ENCODE measurements at regions not wholly inside any gene's neighbourhood (a gene's known extent, or its start where the extent isn't known, plus 50 kb on each side); places are given as distances from the start of the nearest gene placed in this dataset.
"Not testable (repeated sequence)": the region's sequence is repeated elsewhere in the genome, so short reads cannot be mapped to it uniquely, and the experiment has no call there.

DNA sequence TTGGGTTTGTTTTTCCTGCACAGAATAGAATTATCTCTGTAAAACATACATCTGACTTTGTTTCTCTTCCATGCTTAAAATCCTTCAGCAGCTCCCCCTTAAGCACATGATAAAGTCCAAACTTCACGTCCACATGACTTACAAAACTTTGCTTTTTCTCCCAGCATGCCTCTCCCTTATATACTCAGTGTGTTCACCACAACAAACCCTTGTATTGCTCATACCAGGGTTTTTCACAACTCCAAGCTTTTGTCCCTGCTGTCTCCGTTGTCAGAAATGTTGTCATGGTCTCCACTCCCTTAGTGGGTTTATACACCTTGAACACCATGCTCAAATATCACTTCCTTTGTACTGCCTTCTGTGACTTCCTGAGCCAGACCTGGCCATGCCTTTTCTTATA lies 91.1 kb upstream of the MITF start:
- DNase-seq (ENCODE audit: low spot score): no peak
- no peak for FAIRE-seq

DNA sequence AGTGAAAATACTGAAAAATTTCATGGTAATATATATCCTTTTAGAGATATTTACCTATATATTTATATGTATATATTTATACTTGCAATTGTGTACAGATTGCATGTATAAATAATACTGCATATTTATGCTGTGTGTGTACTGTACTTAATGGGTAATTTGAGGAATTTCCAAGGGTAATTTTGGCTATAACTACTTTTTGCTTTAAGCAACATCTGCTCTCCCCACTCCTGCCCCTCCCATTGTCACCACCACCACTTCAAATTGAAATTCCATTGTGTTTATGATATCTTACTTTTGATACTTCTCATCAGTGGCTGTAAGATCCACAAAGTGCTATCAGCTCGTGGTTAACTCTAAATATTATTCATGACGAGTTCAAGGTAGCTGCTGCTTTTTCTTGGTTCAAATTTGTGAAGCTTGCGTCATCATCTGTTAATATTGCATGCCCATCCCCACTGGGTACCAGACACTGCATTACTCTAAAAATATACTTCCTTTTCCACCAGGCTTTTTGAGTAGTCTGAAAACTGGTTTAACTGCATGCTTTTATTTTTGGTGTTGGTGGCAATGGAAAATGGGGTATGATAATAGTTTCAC lies 91.7 kb upstream of the MITF start:
- DNase-seq (ENCODE audit: low spot score): no peak

DNA sequence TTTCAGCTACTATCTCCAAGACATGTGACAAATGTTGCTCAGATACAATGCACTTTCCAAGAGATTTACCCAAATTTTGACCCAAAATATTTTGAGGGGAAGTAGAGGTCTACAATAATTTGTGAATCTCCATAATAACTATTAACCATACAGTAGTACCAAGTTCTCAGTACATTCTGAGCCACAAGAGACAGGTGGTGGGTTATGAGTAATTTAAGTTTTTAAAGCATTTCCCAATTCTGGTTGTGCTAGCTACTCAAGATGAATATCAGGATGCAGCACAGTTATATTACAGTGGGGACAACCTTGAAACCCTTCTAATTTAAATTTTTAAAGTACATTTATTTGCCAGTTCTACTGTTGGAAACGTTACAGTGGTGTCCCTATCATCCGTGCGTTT lies 92.2 kb upstream of the MITF start:
- DNase-seq (ENCODE audit: low spot score): no peak
- FAIRE-seq: no peak

More for the DNA sequence above, 91.7 kb upstream of the MITF start:
- FAIRE-seq: no peak

DNA sequence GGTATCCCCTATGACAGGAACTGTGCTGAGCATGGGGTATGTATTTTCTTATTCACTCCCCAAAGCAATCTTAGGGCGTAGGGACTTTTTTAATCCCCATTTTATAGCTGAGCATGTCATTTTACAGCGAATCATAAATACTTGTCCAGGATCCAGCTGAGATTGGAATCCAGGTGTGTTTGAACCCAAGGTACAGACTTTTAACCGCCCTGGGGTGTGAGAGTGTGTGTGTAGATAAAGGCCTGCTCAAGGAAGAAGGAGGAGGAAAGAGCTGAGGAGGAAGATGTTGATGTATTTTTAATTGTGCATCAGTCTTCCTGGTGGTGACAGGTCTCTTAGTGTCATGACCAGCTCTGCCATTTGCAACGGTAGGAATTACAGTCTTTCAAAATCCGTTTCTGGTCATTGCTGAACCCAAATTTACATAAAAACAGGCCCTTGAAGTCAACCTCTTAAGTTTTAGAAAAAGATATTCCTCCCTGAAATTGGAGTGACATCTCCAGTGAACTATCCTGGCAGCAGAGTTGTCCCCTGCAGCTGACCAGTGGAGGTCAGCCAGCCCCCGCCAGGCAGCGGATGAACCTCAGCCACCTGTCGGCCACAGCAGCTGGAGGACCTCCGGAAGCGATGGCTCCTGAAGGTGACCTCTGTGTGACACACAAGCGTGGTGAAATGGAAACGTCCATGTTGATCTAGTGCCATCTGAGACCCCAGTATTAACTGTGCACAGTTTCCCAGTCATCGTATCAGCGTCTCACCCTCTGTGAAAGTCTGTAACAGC lies 92.8 kb upstream of the MITF start:
- DNase-seq (ENCODE audit: low spot score): no peak
- FAIRE-seq: no peak

DNA sequence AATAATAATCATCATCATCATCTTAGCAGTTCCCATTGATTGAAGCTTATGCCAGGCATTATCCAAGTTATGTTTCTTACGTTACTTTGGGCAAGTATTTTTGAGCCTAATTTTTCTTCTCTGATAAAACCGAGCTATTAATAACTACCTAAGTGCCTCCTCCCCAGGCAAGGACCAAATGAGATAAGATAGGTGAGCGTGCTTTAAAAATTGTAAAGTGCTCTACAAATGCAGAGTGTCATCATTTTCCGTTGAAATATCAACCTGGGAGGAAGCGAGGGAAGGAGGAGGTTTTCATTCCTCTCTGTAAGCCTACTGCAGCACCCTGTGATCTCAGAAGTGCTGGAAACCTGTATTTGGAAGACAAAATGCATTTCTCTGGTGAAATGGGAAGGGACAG lies 96.7 kb upstream of the MITF start:
- FAIRE-seq: no peak
- DNase-seq (ENCODE audit: low spot score): no peak

DNA sequence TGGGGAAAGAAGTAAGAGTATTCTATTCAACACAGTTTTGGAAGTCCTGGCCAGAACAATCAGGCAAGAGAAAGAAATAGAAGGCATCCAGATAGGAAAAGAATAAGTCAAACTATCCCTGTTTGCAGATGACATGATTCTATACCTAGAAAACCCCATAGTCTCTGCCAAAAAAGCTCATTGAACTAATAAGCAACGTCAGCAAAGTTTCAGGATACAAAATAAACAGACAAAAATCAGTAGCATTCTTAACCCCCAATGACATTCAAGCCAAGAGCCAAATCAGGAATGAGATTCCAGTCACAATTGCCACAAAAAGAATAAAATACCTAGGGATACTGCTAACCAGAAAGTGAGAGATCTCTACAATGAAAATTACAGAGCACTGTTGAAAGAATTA lies 99.4 kb upstream of the MITF start:
- DNase-seq (ENCODE audit: low spot score) (no peak), FAIRE-seq (no peak)

DNA sequence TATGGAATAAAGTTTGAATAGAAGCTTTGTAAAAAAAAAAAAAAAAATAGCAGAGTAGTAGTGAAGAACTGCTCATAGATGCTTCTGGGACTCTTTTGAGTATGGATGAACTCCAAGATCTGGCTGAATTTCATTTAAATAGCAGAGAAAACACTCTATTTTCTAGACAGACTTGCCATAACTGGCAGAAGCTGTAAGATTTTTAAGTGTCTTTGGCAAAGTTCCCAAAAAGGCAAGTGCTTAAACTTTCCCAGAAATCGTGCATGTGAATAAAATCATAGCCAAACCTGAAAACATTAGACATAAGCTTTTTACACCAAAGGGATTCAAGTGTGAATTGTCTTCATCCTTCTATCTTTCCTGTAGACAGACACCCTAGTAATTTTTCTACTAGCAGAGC lies 110.3 kb upstream of the MITF start:
- DNase-seq (ENCODE audit: low spot score) (no peak), FAIRE-seq (no peak)

DNA sequence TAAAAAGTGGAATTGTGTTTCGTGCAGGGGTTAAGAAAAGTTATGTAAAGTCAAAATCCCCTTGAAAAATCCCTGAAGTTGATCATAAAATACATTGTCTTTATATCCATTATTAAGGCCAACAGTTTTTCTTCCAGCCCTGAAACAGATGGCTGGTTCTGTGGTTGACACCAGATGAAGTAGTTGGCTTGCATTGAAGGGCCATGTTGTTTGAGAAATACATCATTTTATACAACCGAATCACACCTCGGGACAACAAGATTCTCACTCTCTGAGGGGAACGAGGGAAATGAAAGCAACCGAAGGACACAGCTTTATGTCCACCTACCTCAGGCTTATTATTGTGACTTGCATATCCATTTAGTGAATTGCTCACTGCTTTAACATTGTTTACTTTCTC lies 126.0 kb upstream of the MITF start:
- DNase-seq (ENCODE audit: low spot score) (no peak), FAIRE-seq (no peak)

DNA sequence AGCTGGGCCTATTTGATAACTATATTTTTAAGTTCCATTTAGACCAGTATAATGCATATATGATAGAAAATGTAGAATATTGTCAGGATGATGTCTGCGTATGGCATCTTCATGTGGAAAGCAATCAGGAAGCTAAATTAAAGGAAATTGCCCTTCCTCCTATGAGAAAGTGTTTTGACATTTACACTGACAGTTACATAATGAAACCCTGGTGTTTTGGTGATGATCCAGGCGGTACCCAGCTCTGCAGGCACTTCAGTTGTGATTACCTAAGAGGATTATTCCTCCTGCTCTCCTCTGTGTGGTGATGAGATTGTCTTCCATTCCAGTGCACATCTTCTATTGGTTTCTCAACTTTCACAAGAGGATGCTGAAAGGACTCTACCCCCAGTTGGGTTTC lies 126.5 kb upstream of the MITF start:
- FAIRE-seq: no peak
- DNase-seq (ENCODE audit: low spot score): no peak

DNA sequence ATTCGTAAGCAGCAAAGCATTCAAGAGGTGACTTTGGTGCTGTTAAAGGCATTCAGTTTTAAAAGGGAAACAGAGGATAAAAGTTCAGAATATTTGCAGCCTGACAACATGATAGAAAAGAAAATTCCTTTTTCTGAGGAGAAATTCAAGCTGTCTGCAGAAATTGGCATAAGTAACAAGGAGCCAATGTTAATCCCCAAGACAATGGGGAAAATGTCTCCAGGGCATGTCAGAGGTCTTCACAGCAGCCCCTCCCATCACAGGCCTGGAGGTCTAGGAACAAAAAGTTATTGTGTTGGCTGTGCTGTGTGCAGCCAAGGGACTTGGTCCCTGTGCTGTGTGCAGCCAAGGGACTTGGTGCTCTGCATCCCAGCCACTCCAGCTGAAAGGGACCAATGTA lies 129.7 kb upstream of the MITF start:
- DNase-seq (ENCODE audit: low spot score); FAIRE-seq: not testable (repeated sequence)

DNA sequence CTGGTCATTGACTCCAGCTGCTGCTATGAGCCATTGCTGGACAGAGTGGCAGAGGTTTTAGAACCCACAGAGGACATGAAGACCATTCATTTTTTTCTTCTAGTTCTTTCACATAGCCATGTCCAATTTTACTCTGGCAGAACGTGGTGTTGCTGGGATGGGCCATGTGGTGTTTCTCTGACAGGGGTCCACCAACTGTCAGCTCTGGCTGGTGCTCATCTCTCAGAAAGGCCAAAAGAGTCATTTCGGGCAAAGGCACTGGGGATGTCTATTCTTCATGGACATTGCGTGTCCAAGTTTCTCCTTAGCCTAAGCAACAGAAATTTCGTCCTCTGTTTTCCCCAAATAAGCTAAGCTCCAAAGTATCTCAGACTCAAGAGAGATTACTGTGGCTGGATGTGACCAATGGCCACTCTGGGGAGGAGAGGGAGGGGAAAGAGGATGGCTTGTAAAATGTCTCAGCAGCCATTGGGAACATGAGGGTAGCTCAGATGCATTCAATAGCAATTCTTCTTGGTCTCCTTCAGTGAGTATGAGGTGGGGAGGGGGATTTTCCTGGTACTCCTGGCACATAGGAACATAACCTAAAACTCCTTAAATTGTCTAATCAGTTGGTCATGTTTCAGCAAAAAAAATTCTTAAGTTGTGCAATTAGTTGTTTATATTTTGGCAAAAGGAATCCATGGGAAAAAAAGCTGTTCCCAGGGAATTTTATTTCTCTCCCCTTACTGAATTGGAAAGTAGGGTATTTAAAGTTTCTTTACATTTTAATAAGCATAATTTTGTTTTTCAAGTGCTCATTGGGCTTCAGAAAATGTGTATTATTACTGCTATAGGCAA lies 131.6 kb upstream of the MITF start:
- no peak for FAIRE-seq
- DNase-seq (ENCODE audit: low spot score): no peak

DNA sequence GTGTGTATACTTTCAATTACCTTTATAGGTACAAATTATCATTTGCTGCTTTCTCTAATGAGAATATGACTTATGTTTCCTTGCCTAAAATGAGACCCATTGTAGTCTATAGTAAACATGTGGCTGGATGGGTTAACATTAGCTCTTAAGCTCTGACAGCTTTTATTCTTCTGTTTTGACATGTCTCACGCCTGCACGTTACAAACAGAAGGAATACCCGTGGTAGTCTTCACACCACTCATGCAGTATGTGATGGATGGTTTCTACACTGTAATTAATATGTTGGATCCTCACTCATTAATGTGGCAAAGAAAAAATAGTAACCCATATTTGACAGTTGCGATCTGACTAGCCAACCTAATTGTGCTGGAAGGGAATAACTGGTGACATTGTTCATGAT lies 133.4 kb upstream of the MITF start:
- FAIRE-seq: no peak

DNA sequence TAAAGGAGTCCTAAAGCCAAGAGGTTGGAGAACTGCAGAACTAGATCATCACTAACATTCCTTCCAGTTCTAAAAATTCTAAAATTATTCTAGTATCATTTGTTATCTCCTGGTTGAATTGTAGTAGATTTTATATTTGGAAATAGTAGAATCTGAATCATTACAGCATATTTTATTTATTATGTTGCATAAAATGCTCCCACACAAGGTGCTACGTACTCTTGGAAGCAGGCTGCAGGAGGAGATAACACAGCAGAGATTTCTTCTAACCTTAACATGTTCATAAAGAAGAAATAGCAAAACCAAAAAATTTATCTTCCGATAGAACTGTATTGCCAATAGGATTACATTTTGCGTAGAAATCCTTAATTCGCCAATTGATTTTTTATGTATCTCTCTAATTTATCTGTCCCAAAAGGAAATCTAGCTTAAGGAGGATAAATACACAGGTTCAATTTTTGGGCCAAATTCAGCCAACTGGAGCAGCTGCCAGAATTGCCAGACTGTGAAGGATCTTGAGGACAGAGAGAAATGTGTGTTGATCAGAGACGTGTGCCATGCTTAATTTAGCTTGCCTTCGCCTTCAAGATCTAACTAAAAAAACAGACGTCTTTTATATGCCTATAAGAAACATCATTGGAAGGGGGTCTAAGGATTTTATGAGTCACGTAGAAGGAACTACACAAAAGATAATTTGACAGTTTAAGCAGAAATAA lies 134.4 kb upstream of the MITF start:
- DNase-seq (ENCODE audit: low spot score) (no peak), FAIRE-seq (no peak)

More for the DNA sequence above, 133.4 kb upstream of the MITF start:
- DNase-seq (ENCODE audit: low spot score): no peak

DNA sequence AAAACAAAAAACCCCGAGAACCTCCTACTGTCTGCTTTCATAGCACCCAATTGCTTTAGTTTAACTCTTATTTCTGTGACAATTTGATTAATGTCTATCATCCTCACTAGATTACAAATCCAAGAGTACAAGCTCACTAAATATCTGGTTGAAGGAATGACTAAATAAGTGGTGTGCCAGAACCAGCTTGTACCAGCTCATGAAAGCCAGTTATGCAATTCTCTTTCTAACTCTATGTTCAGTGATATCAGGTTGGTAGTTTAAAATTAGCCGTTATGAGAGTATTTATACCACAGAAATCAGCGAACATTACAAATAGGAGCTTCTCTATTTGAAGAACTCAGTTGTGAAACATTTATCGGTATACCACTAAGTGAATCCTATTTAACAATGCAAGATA lies 137.2 kb upstream of the MITF start:
- no peak for FAIRE-seq
- DNase-seq (ENCODE audit: low spot score): no peak

DNA sequence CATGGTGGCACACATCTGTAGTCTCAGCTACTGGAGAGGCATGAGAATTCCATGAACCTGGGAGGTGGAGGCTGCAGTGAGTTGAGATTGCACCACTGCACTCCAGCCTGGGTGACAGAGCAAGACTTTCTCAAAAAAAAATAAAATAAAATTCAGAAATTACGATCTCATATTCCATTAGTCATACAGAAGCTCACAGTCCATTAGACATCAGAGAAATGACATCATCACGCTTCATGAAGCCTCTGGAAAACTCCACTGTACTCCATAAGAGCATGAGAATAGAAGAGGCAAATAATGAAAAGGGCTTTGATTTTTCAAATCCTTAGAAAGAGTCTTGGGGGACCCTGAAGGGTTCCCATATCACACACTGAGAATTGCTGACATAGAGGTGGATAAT lies 145.0 kb upstream of the MITF start:
- DNase-seq (ENCODE audit: low spot score) (no peak), FAIRE-seq (no peak)

DNA sequence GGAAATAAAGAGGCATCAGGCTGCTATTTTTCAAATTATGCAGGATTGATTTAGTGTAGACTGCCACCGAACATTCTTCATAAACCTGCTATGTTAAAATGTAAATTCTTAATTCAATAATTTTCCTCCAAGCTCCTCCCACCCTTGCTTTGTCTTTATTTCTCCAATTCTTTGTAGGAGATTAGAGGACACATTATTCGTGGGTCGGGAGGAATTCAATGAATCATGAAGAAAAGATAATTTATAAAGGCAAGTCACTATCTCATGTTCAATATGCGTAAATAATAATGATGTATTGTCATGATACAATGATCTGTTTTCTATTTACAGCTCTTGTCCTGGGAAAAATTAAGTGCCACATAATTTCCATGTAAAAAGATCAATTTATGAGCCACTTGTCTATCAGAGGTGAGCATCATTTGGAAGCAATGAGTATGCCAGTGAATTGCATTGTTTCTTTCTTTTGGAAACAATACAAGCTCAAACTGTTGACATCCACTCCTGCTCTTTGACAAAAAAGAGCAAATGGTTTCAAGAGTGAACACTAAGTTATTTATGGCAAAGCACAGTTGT lies 148.0 kb upstream of the MITF start:
- FAIRE-seq (no peak), DNase-seq (ENCODE audit: low spot score) (no peak)

DNA sequence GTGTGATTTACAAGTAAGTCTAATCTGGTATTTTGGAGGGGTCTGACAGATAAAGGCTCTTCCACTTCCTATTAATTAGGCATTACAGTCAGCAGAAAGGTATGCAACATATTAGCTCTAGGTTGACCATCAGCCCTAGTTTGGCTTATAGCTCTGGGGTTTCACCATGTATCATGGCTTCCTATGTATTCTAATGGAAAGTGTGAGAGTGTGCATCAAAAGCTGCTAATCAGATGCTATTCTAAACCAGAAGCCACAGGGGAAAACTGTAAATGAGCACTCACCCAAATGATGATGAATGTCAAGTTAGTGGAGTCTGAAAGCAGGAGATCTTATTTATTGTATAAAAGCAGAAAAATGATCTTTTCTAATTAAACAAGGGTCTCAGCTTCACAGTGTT lies 149.2 kb upstream of the MITF start:
- DNase-seq (ENCODE audit: low spot score) (no peak), FAIRE-seq (no peak)

DNA sequence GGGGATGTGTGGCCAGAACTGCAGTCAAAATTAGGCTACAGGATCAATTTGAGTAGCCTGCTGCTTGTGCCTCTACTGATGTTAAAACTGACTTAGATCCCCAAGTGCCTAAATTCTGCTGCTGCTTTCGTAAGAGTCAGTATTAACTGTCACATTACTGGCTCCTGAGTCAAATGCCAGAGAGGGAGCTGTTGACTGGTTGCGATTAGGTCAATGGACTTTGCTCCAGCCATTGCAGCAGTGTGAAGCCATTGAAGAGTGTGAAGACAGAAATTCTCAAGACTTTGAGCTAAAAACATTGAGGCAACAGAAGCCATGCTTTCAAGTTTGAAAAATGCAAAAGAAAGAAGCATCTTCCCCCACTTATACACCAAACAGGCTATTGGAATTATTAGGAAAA lies 151.1 kb upstream of the MITF start:
- DNase-seq (ENCODE audit: low spot score): no peak
- FAIRE-seq: no peak

DNA sequence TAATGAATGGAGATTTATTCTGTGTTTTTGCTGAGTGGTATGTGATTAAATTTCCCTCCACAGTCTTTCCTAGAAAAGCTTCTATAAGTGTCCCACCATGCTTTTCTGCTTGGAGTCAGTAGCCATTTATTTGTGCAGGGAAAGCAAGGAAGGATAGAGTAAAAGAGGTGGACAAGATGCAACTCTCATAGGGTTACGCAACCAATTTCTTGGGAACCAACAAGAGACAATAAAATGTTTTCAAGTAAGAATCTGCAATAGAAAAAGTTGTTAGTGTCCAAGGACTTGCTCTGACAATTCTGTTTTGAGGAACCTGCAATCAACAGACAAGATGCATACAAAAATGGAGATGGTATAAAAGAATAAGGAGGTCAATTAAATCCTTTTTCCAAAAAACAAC lies 153.8 kb upstream of the MITF start:
- no peak for FAIRE-seq
- no peak for DNase-seq (ENCODE audit: low spot score)

DNA sequence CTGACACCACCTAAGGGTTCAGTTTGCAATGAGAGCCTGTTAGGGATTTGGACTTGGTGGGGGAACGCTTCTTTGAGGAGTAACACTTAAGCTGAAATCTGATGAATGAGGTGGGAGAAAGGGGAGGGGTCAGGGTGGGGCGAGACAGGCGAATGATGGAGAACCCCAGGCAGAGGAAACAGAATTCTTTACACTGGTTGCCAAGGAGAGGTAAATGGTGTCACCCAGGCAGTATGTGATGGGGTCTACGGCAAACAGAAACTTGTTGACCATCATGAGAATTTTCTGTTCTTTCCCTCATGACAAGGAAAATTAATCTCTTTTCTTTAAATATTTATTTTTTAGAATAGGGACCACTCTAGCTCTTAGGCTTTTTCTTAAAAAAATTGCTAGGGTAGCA lies 157.2 kb upstream of the MITF start:
- DNase-seq (ENCODE audit: low spot score) (no peak), FAIRE-seq (no peak)

DNA sequence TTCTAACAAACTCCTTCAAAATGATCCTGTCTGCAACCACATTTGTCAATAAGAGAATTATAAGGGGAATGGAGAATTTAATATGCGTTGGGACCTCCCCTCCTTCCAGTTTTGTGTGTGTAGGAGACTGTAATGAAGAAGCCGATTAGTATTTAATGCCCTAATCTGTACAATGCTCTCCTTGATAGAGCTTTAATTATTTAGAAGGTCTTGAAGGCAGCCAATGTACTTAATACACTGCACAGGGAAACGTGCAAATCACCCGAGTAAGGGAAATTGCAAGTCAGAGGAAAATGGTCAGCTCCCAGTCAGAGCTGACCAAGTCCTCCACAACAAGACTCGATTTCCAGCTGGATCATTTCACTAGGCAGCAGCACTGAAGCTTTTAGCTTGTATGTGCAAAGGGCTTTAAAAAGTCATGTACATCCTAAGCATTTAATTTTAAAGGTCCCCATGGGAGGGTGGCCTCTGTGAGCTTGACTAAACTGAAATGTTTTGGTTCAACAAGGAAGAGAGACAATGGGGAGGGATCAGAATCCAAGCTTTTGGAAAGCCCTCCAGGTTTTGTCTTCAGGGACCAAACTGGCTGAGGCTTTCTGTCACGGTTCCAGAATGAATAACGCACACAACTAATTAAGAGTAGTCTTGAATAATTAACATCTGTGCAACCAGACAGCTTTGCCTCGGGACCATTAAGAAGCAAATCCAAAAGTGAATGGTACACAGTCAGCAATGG lies 159.8 kb upstream of the MITF start:
- no peak for DNase-seq (ENCODE audit: low spot score)
- FAIRE-seq: no peak
